BE2C (cell line): ENCODE measurements at regions not wholly inside any gene's neighbourhood (a gene's known extent, or its start where the extent isn't known, plus 50 kb on each side); places are given as distances from the start of the nearest gene placed in this dataset.

Experiments
- DNase-seq: peaks from one replicate; pipeline ENCODE4 v3.0.0-alpha.2; 2020
- H3K27me3 ChIP-seq: fragments of 250-450 bp; sonication (Bioruptor Pico); 2 replicates; pipeline ENCODE4 v1.5.1; 2020; ENCODE audit warnings: mild to moderate bottlenecking
- H3K36me3 ChIP-seq: fragments of 250-450 bp; sonication (Bioruptor Pico); 2 replicates; pipeline ENCODE4 v1.5.1; 2020; ENCODE audit warnings: mild to moderate bottlenecking
- H3K4me1 ChIP-seq: fragments of 250-450 bp; sonication (Bioruptor Pico); 2 replicates; pipeline ENCODE4 v1.5.1; 2020
- H3K4me3 ChIP-seq: 2 replicates; pipeline ENCODE4 v1.5.1; 2011; ENCODE audit warnings: low read depth, low read length
- H3K9me3 ChIP-seq: fragments of 250-450 bp; sonication (Bioruptor Pico); 2 replicates; pipeline ENCODE4 v1.5.1; 2020
- TF ChIP-seq, protein P1 (sequence below): IDR thresholded peaks from 2 replicates; pipeline ENCODE4 v1.5.1; 2012; ENCODE audit warnings: mild to moderate bottlenecking, low read depth, low read length

DNA sequence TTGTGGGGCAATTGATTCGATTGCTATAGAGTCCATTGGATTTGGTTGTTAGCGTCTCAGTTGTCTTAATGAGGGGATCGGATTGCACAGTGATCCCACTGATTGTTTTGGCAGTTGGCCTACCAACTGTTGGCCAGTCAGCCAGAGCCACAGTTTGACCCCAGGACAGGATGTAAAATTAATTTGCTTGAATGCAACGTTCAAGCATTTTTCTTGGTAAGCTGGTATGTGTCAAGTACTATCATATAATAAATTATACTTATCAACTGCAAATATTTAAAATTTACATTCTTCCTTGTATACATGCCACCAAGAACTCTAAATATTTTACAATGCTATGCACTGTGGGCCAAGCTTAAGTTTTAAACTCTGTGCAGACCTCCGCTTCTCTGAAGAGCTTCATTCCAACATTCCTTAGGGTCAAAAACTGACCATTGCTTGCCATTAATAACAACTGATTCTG, 80.4 kb upstream of the OSMR start:
- Histone ChIP-seq H3K4me1 (no peaks in the 10 kb centered on the region), H3K9me3 (no peaks in the 10 kb centered on the region; the same call in none of the 2 replicates), H3K27me3 (no peaks in the 10 kb centered on the region), H3K4me3 (no peak overlapping the region), H3K36me3 (no peaks in the 10 kb centered on the region)
- no peak for DNase-seq
- TF ChIP-seq, protein P1, sequence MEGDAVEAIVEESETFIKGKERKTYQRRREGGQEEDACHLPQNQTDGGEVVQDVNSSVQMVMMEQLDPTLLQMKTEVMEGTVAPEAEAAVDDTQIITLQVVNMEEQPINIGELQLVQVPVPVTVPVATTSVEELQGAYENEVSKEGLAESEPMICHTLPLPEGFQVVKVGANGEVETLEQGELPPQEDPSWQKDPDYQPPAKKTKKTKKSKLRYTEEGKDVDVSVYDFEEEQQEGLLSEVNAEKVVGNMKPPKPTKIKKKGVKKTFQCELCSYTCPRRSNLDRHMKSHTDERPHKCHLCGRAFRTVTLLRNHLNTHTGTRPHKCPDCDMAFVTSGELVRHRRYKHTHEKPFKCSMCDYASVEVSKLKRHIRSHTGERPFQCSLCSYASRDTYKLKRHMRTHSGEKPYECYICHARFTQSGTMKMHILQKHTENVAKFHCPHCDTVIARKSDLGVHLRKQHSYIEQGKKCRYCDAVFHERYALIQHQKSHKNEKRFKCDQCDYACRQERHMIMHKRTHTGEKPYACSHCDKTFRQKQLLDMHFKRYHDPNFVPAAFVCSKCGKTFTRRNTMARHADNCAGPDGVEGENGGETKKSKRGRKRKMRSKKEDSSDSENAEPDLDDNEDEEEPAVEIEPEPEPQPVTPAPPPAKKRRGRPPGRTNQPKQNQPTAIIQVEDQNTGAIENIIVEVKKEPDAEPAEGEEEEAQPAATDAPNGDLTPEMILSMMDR: no peak

DNA sequence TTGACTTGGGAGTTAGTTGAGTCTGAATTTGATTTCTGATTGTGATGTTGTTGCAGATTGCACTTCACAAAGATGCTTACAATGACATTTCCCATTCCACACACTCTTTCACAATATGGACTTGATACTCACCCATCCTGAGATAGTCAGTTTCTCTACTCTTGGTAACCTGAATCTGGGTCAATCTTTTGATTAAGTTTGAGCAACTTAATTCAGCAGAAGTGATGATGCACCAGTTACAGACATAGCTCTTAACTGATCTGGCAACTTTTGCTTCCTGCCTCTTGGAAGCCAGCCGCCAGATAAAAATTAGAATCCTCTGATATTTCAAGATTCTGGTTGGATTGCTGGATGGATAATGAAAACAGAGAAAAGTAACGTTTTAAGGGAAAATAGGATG, 79.7 kb upstream of the OSMR start:
- Histone ChIP-seq H3K4me1 (no peaks in the 10 kb centered on the region), H3K27me3 (no peaks in the 10 kb centered on the region), H3K36me3 (no peaks in the 10 kb centered on the region), H3K9me3 (no peaks in the 10 kb centered on the region; the same call in none of the 2 replicates), H3K4me3 (no peak overlapping the region)
- TF ChIP-seq, protein P1: no peak
- DNase-seq: no peak

DNA sequence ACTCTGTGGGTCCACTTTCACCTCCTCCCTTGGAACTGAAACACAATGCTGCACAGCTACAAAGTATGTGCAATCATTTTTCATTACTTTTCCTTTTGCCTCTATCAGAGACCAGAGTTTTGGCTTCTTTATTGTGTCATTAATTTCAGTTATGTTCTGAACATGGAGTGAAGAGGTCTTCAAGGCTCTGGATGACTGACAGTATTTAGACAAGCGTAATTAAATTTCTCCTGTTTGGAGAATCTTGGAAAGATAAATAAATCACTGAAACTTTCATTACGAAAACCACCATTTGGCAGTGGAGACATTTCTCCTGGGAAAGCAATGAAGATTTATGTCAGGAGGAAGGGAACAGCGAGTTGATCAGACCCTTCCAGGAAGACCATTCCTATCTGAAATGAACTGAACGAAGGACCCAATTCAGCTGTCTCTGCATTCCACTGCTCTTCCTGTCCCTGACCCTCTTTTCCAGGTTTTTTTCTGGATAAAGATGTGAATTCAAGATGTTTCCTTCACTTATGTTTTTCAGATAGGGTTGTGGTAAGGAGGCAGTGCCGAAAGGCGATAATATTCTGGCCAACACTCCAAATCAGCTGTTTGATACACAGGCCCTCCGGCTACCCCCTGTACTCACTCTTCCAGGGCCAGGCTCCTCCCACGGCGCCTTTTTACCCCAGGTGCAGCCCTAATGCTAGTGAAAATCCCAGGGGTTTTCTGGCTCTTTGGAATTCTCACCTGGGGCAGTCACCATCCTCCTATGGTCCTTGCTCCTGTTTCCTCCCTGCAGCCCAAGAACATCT, 77.2 kb upstream of the OSMR start:
- no peak for DNase-seq
- H3K9me3 ChIP-seq: no peaks in the 10 kb centered on the region; the same call in none of the 2 replicates
- no peaks in the 10 kb centered on the region for H3K4me1 ChIP-seq
- no peak overlapping the region for H3K4me3 ChIP-seq
- no peaks in the 10 kb centered on the region for H3K36me3 ChIP-seq
- no peaks in the 10 kb centered on the region for H3K27me3 ChIP-seq
- TF ChIP-seq, protein P1: no peak

DNA sequence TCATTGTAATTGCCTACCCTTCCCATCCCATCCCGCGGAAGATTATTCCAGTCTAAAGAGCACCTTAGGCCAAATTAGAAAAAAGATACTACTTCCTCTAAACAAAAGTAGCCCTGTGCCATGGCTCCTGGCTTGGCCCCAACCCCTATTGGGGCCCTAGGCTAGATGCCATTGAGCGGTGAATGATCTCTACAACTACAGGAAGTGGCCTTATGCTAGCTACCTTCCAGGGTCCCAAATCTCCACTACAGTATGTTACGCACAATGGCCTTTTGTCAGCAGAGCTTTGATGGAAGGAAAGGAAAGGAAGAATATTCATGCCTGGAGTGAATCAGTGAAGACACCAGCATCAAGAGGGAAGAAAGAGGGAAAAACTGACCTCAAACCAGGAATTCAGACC, 73.3 kb upstream of the OSMR start:
- Histone ChIP-seq H3K9me3 (no peaks in the 10 kb centered on the region; the same call in none of the 2 replicates), H3K4me3 (no peak overlapping the region), H3K27me3 (no peaks in the 10 kb centered on the region), H3K4me1 (no peaks in the 10 kb centered on the region), H3K36me3 (no peaks in the 10 kb centered on the region)
- no peak for DNase-seq
- TF ChIP-seq, protein P1: no peak

DNA sequence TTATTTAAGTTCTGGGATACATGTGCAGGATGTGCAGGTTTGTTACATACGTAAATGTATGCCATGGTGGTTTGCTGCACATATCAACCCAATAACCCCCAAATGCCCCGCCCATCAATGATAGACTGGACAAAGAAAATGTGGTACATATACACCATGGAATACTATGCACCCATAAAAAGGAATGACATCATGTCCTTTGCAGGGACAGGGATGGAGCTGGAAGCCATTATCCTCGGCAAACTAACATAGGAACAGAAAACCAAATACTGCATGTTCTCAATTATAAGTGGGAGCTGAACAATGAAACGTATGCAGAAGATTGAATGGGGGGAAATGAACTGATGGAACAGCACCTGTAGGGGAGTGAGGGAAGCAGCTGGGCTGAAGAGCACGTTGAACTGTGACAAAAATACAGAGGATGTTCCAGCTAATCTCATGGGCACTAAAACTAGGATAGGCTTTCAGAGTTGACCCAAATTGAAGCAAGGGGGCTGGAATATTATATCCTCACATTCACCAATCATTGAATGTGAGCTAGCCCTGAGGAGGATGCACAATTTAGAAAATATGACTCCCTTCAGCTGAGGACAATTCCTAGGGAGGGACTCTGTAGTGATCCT, 70.5 kb upstream of the OSMR start:
- no peak for DNase-seq
- Histone ChIP-seq H3K27me3 (no peaks in the 10 kb centered on the region), H3K9me3 (no peaks in the 10 kb centered on the region; the same call in none of the 2 replicates), H3K4me3 (no peak overlapping the region), H3K36me3 (no peaks in the 10 kb centered on the region), H3K4me1 (no peaks in the 10 kb centered on the region)
- TF ChIP-seq, protein P1: no peak
